DMS53 (cell line): ENCODE measurements at regions not wholly inside any gene's neighbourhood (a gene's known extent, or its start where the extent isn't known, plus 50 kb on each side); places are given as distances from the start of the nearest gene placed in this dataset.

Experiments
- DNase-seq: peaks from one replicate; lab custom pipeline; 2025; lab: John Stamatoyannopoulos, UW

- no peak for DNase-seq
These were observed 558.1 kb downstream of the REEP3 start for GRCh38 chr10:64079341-64079740.

DNA sequence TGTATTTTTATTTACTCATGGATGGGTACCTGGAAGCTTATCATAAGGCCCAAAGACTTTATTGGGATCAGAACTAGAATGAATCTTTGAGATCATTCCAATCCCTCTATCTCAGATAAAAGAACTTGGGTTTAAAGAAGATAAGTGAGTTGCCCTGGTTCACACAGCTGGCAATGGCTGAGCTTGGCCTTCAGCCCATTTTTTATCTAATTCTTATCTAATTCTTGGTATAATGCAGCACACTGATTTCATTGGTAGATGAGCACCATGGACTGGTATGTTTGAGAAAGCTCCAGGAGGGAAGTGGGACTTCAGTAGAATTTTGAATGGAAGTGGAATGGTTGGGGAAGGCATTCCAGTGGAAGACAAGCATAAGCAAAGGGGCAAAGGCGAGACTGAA lies 558.9 kb downstream of the REEP3 start:
- DNase-seq, result no peak

DNA sequence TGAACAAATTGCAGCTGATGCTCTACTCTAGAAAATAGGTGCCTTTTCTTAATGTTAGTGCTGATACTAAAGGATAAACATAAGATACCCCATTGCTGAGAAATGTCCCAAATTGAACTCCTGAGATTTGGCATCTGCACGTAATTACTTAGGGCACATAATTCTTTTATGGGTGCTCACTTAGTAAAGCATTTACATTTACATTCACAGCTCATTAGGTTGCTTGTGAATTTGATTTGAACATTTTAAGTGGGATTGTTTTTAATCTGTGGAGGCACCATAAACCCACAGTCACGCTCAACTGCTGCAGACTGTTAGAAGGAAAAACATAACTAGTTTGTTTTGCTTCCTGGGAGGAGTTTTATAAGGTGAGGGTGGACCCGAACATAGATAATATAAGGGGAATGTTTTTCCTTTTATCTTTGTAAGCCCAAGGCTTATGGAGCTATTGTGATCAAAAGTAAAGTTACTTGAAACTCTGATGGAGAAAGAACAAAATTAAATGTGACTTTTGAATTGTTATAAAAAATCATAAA lies 560.8 kb downstream of the REEP3 start:
- DNase-seq, result no peak

DNA sequence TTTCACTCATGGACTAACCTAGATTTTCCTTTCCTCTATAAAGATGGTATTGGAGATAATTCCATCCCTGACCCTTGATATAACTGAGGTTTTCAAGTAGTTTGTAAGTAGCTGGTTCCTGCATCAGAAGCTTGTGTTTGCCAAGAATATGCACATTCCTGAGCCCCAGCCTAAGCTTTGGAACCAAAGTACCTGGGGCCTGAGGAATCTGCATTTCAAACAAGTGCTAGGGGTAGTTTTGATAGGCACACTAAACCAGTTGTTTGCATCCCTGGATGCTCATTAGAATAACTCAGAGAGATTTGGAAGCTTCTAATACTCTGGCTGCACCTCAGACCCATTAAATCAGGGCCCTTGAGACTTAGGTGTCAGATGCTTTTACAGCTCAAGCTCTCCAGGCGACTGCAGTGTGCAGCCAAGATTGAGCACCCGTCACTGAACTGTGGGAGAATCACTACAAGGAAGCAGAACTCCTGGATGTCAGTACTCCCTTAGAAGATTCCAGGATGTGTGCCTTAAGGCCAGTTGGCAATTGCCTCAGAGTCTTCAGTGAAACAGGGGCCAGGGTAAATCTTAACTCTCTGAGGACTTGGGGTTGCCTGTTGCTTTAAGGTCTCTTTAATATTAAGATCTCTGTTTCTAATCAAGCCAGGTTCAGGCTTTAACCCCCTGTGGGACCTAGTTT lies 565.0 kb downstream of the REEP3 start:
- no peak for DNase-seq

DNA sequence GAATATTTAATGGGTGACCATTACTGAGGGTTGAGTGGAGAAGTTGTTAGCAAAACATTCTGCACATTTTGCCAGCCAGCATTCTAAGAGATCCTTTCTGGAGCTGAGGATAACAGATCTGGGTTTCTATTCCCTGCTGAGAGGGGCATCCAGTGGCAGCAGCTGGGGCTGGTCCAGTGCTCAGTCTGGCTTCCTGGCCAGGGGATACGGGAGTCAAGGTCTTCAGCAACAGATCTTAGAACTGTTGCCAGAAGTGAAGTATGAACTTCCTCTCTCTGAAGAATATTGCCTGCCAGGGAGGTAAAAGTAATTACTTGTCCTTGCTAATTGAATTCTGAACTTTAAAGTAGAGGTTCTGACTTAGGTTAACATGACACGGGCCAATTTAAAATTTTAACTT lies 568.4 kb downstream of the REEP3 start:
- DNase-seq, result no peak

- DNase-seq, result no peak
These were observed 569.7 kb downstream of the REEP3 start for GRCh38 chr10:64090865-64091264.

DNA sequence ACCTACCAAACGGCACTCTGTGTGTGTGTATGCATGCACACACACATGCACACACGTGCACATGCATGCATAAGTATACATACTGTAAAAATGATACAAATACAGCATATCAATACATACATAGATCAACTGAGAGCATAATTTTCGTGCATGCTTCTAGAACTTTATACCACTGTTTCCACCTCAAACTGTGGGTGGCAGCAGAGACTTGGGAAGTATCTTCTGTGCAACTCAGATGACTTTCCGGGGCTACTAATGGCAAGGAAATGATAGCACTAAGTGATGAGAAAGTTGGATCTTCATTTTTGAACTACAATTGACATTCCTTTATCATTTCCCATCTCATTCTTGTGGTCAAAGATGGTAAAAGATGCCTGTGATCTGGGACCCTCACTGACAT lies 570.7 kb downstream of the REEP3 start:
- peak; percentile 56 for DNase-seq

- peak; percentile 55 for DNase-seq
These were observed 572.1 kb downstream of the REEP3 start for GRCh38 chr10:64093304-64093703.

GRCh38 chr10:64093946-64094535 lies 572.8 kb downstream of the REEP3 start:
- DNase-seq, result no peak

- no peak for DNase-seq
These were observed 575.7 kb downstream of the REEP3 start for GRCh38 chr10:64096941-64097340.

DNA sequence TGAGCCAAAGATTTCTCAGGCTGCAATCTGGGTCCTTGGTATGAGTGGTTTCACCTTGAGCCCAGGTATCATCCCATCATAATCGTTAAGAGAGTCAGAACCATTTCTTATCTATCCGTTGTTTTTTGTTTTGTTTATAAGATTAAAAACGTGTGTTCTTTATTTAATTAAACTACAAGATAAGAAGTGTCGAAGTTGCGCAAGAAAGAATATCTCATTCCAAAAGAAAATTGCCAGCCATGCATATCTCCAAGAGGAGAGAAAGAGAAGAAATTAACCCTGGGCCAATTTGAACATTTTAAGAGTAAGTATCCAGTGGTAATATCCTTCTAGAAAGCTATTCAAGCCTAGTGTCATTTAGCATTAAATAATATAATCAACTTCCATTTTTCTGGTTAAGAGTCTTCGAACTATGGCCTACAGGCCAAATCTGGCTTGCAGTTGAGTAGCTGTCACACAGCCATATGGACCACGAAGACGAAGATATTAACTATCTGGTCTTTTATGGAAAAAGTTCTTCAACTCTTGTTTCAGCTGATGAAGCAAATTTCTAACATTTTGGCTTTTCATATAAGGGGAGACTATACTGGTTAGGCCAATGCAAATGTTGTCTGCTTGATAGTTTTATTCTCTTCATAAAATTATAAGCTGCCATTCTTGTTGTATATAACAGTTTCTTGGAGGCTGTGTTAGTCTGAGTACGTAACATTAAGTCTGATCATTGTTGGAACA lies 576.4 kb downstream of the REEP3 start:
- DNase-seq, result no peak

DNA sequence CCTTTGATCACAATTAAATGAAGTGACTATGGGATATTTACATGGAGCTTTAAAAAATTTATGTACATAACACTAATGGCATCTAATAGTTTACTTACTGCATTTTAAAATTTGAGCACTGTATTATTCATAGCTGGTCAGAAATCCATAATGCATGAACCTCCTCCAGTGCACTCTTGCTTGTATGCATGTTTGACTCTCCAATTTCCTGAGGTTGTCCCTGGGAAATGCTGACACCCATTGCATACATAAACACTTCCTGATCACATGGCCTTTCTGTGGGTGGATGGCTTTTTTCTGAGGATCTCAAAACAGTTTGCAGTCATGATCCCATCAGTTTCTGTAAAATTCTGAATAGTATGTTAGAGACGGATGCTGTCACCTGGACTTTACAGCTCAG lies 577.8 kb downstream of the REEP3 start:
- DNase-seq, result no peak

DNA sequence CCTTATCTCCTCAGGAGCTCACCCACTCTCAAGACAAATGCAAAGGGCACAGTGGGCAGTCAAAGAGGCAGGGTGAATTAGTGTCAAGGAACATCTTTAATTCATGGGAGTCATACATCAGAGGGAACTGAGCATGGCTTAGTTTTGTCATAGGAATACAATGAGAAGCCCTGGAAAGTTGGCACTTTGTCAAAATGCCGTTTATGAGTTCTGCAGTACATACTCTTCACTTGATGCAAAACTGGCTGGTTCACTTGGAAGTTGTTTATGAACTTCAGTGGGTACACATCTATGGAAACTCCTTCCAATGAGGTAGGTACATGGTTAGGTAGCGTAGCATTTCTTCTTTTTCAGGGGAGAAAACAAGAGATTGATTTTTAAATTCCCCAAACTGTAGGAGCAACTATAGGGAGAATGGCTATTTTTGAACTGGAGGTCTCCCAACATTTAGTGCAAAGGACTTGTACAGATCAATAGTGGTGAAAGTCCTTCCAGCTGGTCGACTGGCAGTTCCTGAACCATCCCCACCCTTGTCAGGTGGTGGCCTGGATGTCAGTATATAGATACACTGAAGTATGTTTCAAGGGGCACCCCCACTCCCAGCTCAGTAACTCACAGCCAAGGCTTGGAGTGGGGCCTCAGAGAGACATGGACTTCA lies 580.5 kb downstream of the REEP3 start:
- no peak for DNase-seq

DNA sequence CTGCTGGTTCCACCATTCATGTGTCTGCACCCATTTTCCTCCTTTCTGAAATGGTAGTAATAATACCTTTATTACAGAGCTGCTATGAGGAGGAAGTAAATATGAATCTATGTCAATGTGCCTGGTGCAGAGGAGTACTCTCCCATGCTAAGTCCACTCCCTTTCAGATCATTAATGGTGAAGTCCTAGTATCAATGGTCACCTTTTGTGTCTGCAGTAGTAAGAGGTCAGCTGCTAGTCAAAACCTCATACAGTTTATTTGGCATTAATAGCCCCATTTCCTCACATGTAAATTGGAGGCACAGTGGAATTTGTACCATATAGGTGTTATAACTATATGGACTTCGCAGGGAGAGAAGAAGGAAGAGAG lies 581.0 kb downstream of the REEP3 start:
- no peak for DNase-seq

DNA sequence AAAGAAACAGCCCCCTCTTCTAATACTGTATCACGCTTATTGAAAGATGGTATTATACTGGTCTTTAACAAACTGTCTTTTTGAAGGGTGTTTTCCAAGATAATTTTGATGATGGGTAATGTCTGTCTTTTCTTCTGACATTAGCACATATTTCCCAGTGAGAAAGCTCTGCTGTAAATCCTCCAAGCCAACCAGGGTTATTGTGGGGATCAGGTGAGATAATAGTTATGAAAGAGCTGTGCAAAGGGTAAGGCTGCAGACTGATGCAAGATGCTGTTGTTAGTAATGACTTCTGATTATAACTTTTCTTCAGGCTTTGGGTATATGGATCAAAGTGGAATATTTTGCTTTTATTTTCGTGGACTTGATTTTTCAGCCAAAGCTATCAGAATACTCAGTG lies 581.7 kb downstream of the REEP3 start:
- no peak for DNase-seq

DNA sequence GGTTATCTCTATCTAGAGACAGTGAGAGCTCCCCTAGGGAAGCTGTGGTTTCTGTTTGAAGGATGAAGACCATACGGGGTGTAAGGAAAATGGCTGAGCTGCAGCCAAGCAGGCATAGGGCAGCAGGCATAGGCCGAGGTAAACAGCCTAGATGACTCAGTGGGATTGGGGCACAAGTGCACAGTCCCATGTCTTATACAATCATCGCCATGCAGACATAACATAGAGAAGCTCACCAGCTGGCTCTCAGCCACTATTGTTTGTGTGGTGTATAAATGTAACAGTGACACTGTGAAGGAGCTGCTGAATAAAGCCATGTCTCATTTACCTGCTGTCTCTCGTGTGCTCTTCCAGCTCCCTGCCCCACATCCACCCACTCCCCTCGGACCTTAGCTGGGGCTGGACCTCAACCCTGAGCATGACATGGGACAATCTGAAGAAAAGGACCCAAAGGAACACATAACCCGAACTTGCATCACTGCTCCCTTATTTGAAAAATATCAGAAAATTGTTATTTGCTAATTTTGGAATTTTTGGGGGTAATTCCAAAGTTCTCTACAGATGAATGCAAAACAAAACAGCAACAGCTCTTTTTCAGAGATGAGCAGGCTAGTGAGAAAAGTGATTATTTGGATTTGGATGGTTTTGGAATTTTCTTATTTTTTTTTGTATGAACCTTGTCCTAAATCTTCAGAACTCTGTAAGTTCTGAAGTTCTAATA lies 582.7 kb downstream of the REEP3 start:
- DNase-seq, result peak; percentile 13

- no peak for DNase-seq
These were observed 588.8 kb downstream of the REEP3 start for GRCh38 chr10:64109926-64110495.

- no peak for DNase-seq
These were observed 591.6 kb downstream of the REEP3 start for GRCh38 chr10:64112701-64113355.

GRCh38 chr10:64113375-64113774 lies 592.2 kb downstream of the REEP3 start:
- no peak for DNase-seq

DNA sequence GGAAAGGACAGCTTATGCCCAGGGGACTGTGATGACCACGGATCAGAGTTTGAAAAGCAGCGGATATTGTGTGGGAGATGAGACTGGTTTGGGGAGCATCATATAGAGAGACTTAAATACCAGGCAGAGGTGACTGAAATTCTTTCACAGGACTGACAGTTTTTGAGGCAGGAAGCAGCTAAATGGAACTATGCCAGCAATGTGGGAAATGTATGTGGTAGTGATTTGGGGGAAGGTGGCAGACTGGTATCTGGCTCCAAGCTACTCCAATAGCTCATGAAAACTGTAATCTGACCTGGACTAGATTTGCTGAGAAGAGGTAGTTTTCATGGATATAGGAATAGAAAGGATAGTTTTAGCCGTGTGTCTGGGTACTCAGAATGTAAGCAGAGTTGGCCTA lies 592.6 kb downstream of the REEP3 start:
- DNase-seq, result no peak

- no peak for DNase-seq
These were observed 594.3 kb downstream of the REEP3 start for GRCh38 chr10:64115471-64115870.
